A549 (cell line): ENCODE measurements at regions not wholly inside any gene's neighbourhood (a gene's known extent, or its start where the extent isn't known, plus 50 kb on each side); places are given as distances from the start of the nearest gene placed in this dataset.

Experiments
- POLR2A ChIP-seq: IDR thresholded peaks from 2 replicates; pipeline ENCODE4 v1.6.1; 2012; ENCODE audit warnings: mild to moderate bottlenecking, low read length
- RCOR1 ChIP-seq: fragments of 150-350 bp; IDR thresholded peaks from 2 replicates; pipeline ENCODE4 v1.6.1; 2014; ENCODE audit warnings: antibody characterized with exemption, low read length, low read depth

GRCh38 chr17:14471052-14471451 lies 170.2 kb downstream of the HS3ST3B1 start:
- TF ChIP-seq POLR2A, result no peak
- TF ChIP-seq RCOR1, result no peak
